ENCODE measurements at regions not wholly inside any gene's neighbourhood (a gene's known extent, or its start where the extent isn't known, plus 50 kb on each side); places are given as distances from the start of the nearest gene placed in this dataset.
"Not testable (repeated sequence)": the region's sequence is repeated elsewhere in the genome, so short reads cannot be mapped to it uniquely, and the experiment has no call there.

- no peak for DNase-seq (ENCODE audit: low read depth in 4 of 4, low spot score in 3 of 4)
Observed at GRCh38 chr2:58594175-58594574, 353.1 kb upstream of the FANCL start.

- DNase-seq (ENCODE audit: low read depth in 4 of 4, low spot score in 3 of 4): not testable (repeated sequence)
Observed at GRCh38 chr2:58586178-58586577, 345.1 kb upstream of the FANCL start.

- DNase-seq (ENCODE audit: low read depth in 4 of 4, low spot score in 3 of 4): no peak
Observed at GRCh38 chr2:58585233-58585632, 344.1 kb upstream of the FANCL start.

GRCh38 chr2:58584606-58585118, 343.5 kb upstream of the FANCL start:
- no peak for DNase-seq (ENCODE audit: low read depth in 4 of 4, low spot score in 3 of 4)

- DNase-seq (ENCODE audit: low read depth in 4 of 4, low spot score in 3 of 4): no peak
Observed at GRCh38 chr2:58578276-58578675, 337.2 kb upstream of the FANCL start.

GRCh38 chr2:58574873-58575272, 333.7 kb upstream of the FANCL start:
- DNase-seq (ENCODE audit: low read depth in 4 of 4, low spot score in 3 of 4): no peak

GRCh38 chr2:58572731-58573130, 331.6 kb upstream of the FANCL start:
- DNase-seq (ENCODE audit: low read depth in 4 of 4, low spot score in 3 of 4): no peak

GRCh38 chr2:58571181-58571852, 330.2 kb upstream of the FANCL start:
- peak; percentile 31 to 57 (median 45) for DNase-seq (ENCODE audit: low read depth in 4 of 4, low spot score in 3 of 4)

GRCh38 chr2:58569475-58570185, 328.5 kb upstream of the FANCL start:
- DNase-seq (ENCODE audit: low read depth in 4 of 4, low spot score in 3 of 4): no peak

GRCh38 chr2:58568901-58569300, 327.8 kb upstream of the FANCL start:
- no peak for DNase-seq (ENCODE audit: low read depth in 4 of 4, low spot score in 3 of 4)

- no peak for DNase-seq (ENCODE audit: low read depth in 4 of 4, low spot score in 3 of 4)
Observed at GRCh38 chr2:58562276-58562675, 321.2 kb upstream of the FANCL start.

GRCh38 chr2:58560531-58560930, 319.4 kb upstream of the FANCL start:
- DNase-seq (ENCODE audit: low read depth in 4 of 4, low spot score in 3 of 4): no peak

GRCh38 chr2:58558881-58559280, 317.8 kb upstream of the FANCL start:
- no peak for DNase-seq (ENCODE audit: low read depth in 4 of 4, low spot score in 3 of 4)

GRCh38 chr2:58557176-58557575, 316.1 kb upstream of the FANCL start:
- no peak for DNase-seq (ENCODE audit: low read depth in 4 of 4, low spot score in 3 of 4)

GRCh38 chr2:58553937-58554336, 312.8 kb upstream of the FANCL start:
- DNase-seq (ENCODE audit: low read depth in 4 of 4, low spot score in 3 of 4): no peak

GRCh38 chr2:58553522-58553921, 312.4 kb upstream of the FANCL start:
- DNase-seq (ENCODE audit: low read depth in 4 of 4, low spot score in 3 of 4): no peak

GRCh38 chr2:58545300-58546280, 304.5 kb upstream of the FANCL start:
- DNase-seq (ENCODE audit: low read depth in 4 of 4, low spot score in 3 of 4): no peak

- no peak for DNase-seq (ENCODE audit: low read depth in 4 of 4, low spot score in 3 of 4)
Observed at GRCh38 chr2:58543442-58543841, 302.3 kb upstream of the FANCL start.

GRCh38 chr2:58541511-58541910, 300.4 kb upstream of the FANCL start:
- DNase-seq (ENCODE audit: low read depth in 4 of 4, low spot score in 3 of 4): no peak

GRCh38 chr2:58540681-58541080, 299.6 kb upstream of the FANCL start:
- no peak for DNase-seq (ENCODE audit: low read depth in 4 of 4, low spot score in 3 of 4)

- no peak for DNase-seq (ENCODE audit: low read depth in 4 of 4, low spot score in 3 of 4)
Observed at GRCh38 chr2:58539973-58540372, 298.8 kb upstream of the FANCL start.

Data from right renal pelvis (tissue), 4 donors.